ENCODE measurements at regions not wholly inside any gene's neighbourhood (a gene's known extent, or its start where the extent isn't known, plus 50 kb on each side); places are given as distances from the start of the nearest gene placed in this dataset.

- Histone ChIP-seq H3K27me3 (no peaks in the 10 kb centered on the region), H3K36me3 (no peaks in the 10 kb centered on the region), H3K4me1 (peaks cover 21% of the 10 kb centered on the region), H3K9me3 (no peaks in the 10 kb centered on the region), H3K4me3 (ENCODE audit: low read depth, low read length) (no peak overlapping the region)
- DNase-seq, result no peak
- peak; percentile 2; the same call in 1 of the 2 replicates for TF ChIP-seq CTCF (IDR thresholded peaks at IDR 0.05; ENCODE audit: low read depth, low read length)
Observed at GRCh38 chr3:181358060-181358459, 353.7 kb upstream of the SOX2 start.

GRCh38 chr3:181354140-181354539 lies 357.6 kb upstream of the SOX2 start:
- no peak for DNase-seq
- Histone ChIP-seq H3K36me3 (no peaks in the 10 kb centered on the region), H3K9me3 (no peaks in the 10 kb centered on the region), H3K27me3 (no peaks in the 10 kb centered on the region), H3K4me3 (ENCODE audit: low read depth, low read length) (no peak overlapping the region), H3K4me1 (peaks cover 14% of the 10 kb centered on the region)
- no peak for TF ChIP-seq CTCF (IDR thresholded peaks at IDR 0.05; ENCODE audit: low read depth, low read length)

- no peak overlapping the region for H3K4me3 ChIP-seq (ENCODE audit: low read depth, low read length)
- no peak for TF ChIP-seq CTCF (IDR thresholded peaks at IDR 0.05; ENCODE audit: low read depth, low read length)
- no peaks in the 10 kb centered on the region for H3K9me3 ChIP-seq
- no peak for DNase-seq
- no peaks in the 10 kb centered on the region for H3K27me3 ChIP-seq
- no peaks in the 10 kb centered on the region for H3K36me3 ChIP-seq
- H3K4me1 ChIP-seq, result no peaks in the 10 kb centered on the region; the same call in 1 of the 2 replicates
Observed at GRCh38 chr3:181344331-181344730, 354.8 kb upstream of the DNAJC19 start.

- H3K9me3 ChIP-seq, result no peaks in the 10 kb centered on the region
- no peaks in the 10 kb centered on the region for H3K36me3 ChIP-seq
- TF ChIP-seq CTCF (IDR thresholded peaks at IDR 0.05; ENCODE audit: low read depth, low read length), result no peak
- peaks cover 9% of the 10 kb centered on the region for H3K4me1 ChIP-seq
- no peak for DNase-seq
- H3K4me3 ChIP-seq (ENCODE audit: low read depth, low read length), result no peak overlapping the region
- no peaks in the 10 kb centered on the region for H3K27me3 ChIP-seq
Observed at GRCh38 chr3:181336597-181336996, 347.1 kb upstream of the DNAJC19 start.

GRCh38 chr3:181333394-181333793 lies 343.9 kb upstream of the DNAJC19 start:
- Histone ChIP-seq H3K27me3 (no peaks in the 10 kb centered on the region), H3K36me3 (no peaks in the 10 kb centered on the region), H3K9me3 (no peaks in the 10 kb centered on the region), H3K4me3 (ENCODE audit: low read depth, low read length) (no peak overlapping the region), H3K4me1 (peaks cover 31% of the 10 kb centered on the region)
- no peak for TF ChIP-seq CTCF (IDR thresholded peaks at IDR 0.05; ENCODE audit: low read depth, low read length)
- no peak for DNase-seq

GRCh38 chr3:181330821-181331563 lies 341.5 kb upstream of the DNAJC19 start:
- H3K36me3 ChIP-seq, result no peaks in the 10 kb centered on the region
- peaks cover 34% of the 10 kb centered on the region for H3K4me1 ChIP-seq
- no peak for DNase-seq

More at GRCh38 chr3:181330821-181331563, 341.5 kb upstream of the DNAJC19 start:
- Histone ChIP-seq H3K9me3 (no peaks in the 10 kb centered on the region), H3K4me3 (ENCODE audit: low read depth, low read length) (no peak overlapping the region), H3K27me3 (no peaks in the 10 kb centered on the region)
- TF ChIP-seq CTCF (IDR thresholded peaks at IDR 0.05; ENCODE audit: low read depth, low read length), result no peak

Data from BE2C (cell line).